ENCODE measurements at regions not wholly inside any gene's neighbourhood (a gene's known extent, or its start where the extent isn't known, plus 50 kb on each side); places are given as distances from the start of the nearest gene placed in this dataset.

GRCh38 chr7:91796122-91796521, 84.4 kb downstream of the MTERF1 start:
- Histone ChIP-seq H4K20me1 (ENCODE audit: insufficient read depth) (no peaks in the 10 kb centered on the region), H3K4me1 (ENCODE audit: low read depth, poor library complexity, severe bottlenecking) (no peaks in the 10 kb centered on the region)
- TF ChIP-seq CTCF (conservative IDR thresholded peaks at IDR 0.05; ENCODE audit: low read depth, low read length): no peak

GRCh38 chr7:91798425-91798824, 82.1 kb downstream of the MTERF1 start:
- Histone ChIP-seq H3K4me1 (ENCODE audit: low read depth, poor library complexity, severe bottlenecking) (no peaks in the 10 kb centered on the region), H3K79me2 (ENCODE audit: insufficient read depth, low read depth) (no peaks in the 10 kb centered on the region), H3K9ac (no peak overlapping the region), H3K4me3 (IDR thresholded peaks at IDR 0.05; ENCODE audit: insufficient read depth, low read depth, low read length) (no peak overlapping the region), H3K27ac (no peak overlapping the region), H3K27me3 (ENCODE audit: insufficient read depth, low read depth) (no peaks in the 10 kb centered on the region), H4K20me1 (ENCODE audit: insufficient read depth) (no peaks in the 10 kb centered on the region), H3K4me2 (no peak overlapping the region), H3K36me3 (ENCODE audit: insufficient read depth) (no peaks in the 10 kb centered on the region), H2AFZ (ENCODE audit: low read depth) (no peak overlapping the region)
- no peak for TF ChIP-seq CTCF (conservative IDR thresholded peaks at IDR 0.05; ENCODE audit: low read depth, low read length)

More at GRCh38 chr7:91796122-91796521, 84.4 kb downstream of the MTERF1 start:
- Histone ChIP-seq H3K36me3 (ENCODE audit: insufficient read depth) (no peaks in the 10 kb centered on the region), H3K27me3 (ENCODE audit: insufficient read depth, low read depth) (no peaks in the 10 kb centered on the region), H3K79me2 (ENCODE audit: insufficient read depth, low read depth) (no peaks in the 10 kb centered on the region), H3K4me3 (IDR thresholded peaks at IDR 0.05; ENCODE audit: insufficient read depth, low read depth, low read length) (no peak overlapping the region), H3K4me2 (no peak overlapping the region), H3K27ac (no peak overlapping the region), H3K9ac (no peak overlapping the region), H2AFZ (ENCODE audit: low read depth) (no peak overlapping the region)

- no peak overlapping the region for H3K27ac ChIP-seq
- no peaks in the 10 kb centered on the region for H3K27me3 ChIP-seq (ENCODE audit: insufficient read depth, low read depth)
- H3K4me3 ChIP-seq (IDR thresholded peaks at IDR 0.05; ENCODE audit: insufficient read depth, low read depth, low read length): no peak overlapping the region
- H3K9ac ChIP-seq: no peak overlapping the region
- no peak overlapping the region for H2AFZ ChIP-seq (ENCODE audit: low read depth)
- H4K20me1 ChIP-seq (ENCODE audit: insufficient read depth): no peaks in the 10 kb centered on the region
- H3K4me2 ChIP-seq: no peak overlapping the region
- no peaks in the 10 kb centered on the region for H3K4me1 ChIP-seq (ENCODE audit: low read depth, poor library complexity, severe bottlenecking)
- TF ChIP-seq CTCF (conservative IDR thresholded peaks at IDR 0.05; ENCODE audit: low read depth, low read length): no peak
- H3K36me3 ChIP-seq (ENCODE audit: insufficient read depth): no peaks in the 10 kb centered on the region
- H3K79me2 ChIP-seq (ENCODE audit: insufficient read depth, low read depth): no peaks in the 10 kb centered on the region
Measured at GRCh38 chr7:91800389-91800788, 80.1 kb downstream of the MTERF1 start.

- Histone ChIP-seq H3K27ac (no peak overlapping the region), H3K4me1 (ENCODE audit: low read depth, poor library complexity, severe bottlenecking) (no peaks in the 10 kb centered on the region), H2AFZ (ENCODE audit: low read depth) (no peak overlapping the region), H3K4me2 (no peak overlapping the region), H3K4me3 (IDR thresholded peaks at IDR 0.05; ENCODE audit: insufficient read depth, low read depth, low read length) (no peak overlapping the region), H4K20me1 (ENCODE audit: insufficient read depth) (no peaks in the 10 kb centered on the region), H3K79me2 (ENCODE audit: insufficient read depth, low read depth) (no peaks in the 10 kb centered on the region), H3K9ac (no peak overlapping the region), H3K36me3 (ENCODE audit: insufficient read depth) (no peaks in the 10 kb centered on the region), H3K27me3 (ENCODE audit: insufficient read depth, low read depth) (no peaks in the 10 kb centered on the region)
- TF ChIP-seq CTCF (conservative IDR thresholded peaks at IDR 0.05; ENCODE audit: low read depth, low read length): no peak
Measured at GRCh38 chr7:91801331-91801983, 79.0 kb downstream of the MTERF1 start.

All from KMS-11 (cell line).